PC-9 (cell line): ENCODE measurements at regions not wholly inside any gene's neighbourhood (a gene's known extent, or its start where the extent isn't known, plus 50 kb on each side); places are given as distances from the start of the nearest gene placed in this dataset.

Experiments
- EZH2 ChIP-seq: fragments of 200-600 bp; sonication (generic); IDR thresholded peaks from 2 replicates; pipeline ENCODE4 v1.8.0; 2017; ENCODE audit warnings: antibody characterized with exemption, low read depth
- TF ChIP-seq, protein P1 (sequence below): fragments of 200-600 bp; sonication (generic); conservative IDR thresholded peaks from 2 replicates; pipeline ENCODE4 v1.6.1; 2017; ENCODE audit warnings: mixed run types, antibody characterized with exemption, mild to moderate bottlenecking, moderate library complexity

DNA sequence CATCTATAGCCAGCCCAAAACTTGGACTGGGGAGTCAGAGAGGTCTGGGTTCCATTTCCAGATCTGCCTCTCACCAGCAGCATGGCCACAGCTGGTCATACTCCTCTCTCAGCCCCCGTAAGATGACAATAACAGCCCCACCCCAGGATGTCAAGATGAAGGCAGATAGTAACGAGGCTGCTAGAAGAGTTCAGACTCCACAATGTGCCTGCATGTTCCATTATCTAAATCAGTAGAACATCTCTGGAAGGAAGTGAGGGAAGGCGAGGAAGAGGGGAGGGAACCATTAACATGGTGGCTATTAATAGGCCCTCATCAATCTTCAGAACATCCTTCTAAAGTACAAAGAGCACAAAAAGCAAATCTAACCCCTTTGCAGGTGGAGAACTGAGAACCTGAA lies 98.0 kb upstream of the KCNG1 start:
- TF ChIP-seq, protein P1, sequence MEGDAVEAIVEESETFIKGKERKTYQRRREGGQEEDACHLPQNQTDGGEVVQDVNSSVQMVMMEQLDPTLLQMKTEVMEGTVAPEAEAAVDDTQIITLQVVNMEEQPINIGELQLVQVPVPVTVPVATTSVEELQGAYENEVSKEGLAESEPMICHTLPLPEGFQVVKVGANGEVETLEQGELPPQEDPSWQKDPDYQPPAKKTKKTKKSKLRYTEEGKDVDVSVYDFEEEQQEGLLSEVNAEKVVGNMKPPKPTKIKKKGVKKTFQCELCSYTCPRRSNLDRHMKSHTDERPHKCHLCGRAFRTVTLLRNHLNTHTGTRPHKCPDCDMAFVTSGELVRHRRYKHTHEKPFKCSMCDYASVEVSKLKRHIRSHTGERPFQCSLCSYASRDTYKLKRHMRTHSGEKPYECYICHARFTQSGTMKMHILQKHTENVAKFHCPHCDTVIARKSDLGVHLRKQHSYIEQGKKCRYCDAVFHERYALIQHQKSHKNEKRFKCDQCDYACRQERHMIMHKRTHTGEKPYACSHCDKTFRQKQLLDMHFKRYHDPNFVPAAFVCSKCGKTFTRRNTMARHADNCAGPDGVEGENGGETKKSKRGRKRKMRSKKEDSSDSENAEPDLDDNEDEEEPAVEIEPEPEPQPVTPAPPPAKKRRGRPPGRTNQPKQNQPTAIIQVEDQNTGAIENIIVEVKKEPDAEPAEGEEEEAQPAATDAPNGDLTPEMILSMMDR: no peak
- no peak for TF ChIP-seq EZH2
